ENCODE measurements at regions not wholly inside any gene's neighbourhood (a gene's known extent, or its start where the extent isn't known, plus 50 kb on each side); places are given as distances from the start of the nearest gene placed in this dataset.

DNA sequence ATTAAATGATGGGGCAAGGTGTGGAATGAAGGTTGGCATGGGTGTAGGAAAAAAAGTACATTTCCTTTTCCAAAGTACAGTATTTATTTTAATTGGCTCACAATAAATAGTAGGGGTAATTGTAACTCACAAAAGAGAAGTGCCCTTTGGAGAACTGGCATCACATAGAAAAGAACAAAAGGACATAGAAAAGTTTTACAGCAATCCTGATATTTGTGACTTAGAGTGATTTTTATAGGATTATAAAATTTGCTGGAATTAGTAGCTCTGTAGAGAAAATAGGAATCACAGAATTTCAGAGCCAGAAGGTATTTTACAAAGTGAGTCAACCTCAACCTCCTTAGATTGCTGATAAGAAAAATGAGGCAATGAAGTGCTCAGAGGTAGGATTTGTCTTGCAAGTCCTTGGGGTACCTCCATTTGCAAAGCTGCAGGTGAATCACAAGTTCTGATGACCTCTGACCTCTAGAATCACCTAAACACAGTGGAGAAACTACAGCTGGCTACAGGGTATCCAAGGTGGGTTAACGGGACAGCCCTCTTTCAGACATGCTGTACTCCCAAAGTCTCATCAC, 133.6 kb downstream of the SOCS6 start:
- no peak overlapping the region for H3K4me3 ChIP-seq
- peaks cover 0 to 29% (median 15%) of the 10 kb centered on the region in 4 donors for H3K4me1 ChIP-seq
- no peaks in the 10 kb centered on the region for H3K27me3 ChIP-seq
- intact Hi-C loops (cut with DNase I; ENCODE audit: low total_unique reads), result no loop called here
- TF ChIP-seq, protein P1, sequence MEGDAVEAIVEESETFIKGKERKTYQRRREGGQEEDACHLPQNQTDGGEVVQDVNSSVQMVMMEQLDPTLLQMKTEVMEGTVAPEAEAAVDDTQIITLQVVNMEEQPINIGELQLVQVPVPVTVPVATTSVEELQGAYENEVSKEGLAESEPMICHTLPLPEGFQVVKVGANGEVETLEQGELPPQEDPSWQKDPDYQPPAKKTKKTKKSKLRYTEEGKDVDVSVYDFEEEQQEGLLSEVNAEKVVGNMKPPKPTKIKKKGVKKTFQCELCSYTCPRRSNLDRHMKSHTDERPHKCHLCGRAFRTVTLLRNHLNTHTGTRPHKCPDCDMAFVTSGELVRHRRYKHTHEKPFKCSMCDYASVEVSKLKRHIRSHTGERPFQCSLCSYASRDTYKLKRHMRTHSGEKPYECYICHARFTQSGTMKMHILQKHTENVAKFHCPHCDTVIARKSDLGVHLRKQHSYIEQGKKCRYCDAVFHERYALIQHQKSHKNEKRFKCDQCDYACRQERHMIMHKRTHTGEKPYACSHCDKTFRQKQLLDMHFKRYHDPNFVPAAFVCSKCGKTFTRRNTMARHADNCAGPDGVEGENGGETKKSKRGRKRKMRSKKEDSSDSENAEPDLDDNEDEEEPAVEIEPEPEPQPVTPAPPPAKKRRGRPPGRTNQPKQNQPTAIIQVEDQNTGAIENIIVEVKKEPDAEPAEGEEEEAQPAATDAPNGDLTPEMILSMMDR (IDR thresholded peaks at IDR 0.05), result no peak
- H3K27ac ChIP-seq, result no peak overlapping the region
- no peak for DNase-seq
- no peaks in the 10 kb centered on the region for H3K9me3 ChIP-seq
- no peaks in the 10 kb centered on the region for H3K36me3 ChIP-seq

DNA sequence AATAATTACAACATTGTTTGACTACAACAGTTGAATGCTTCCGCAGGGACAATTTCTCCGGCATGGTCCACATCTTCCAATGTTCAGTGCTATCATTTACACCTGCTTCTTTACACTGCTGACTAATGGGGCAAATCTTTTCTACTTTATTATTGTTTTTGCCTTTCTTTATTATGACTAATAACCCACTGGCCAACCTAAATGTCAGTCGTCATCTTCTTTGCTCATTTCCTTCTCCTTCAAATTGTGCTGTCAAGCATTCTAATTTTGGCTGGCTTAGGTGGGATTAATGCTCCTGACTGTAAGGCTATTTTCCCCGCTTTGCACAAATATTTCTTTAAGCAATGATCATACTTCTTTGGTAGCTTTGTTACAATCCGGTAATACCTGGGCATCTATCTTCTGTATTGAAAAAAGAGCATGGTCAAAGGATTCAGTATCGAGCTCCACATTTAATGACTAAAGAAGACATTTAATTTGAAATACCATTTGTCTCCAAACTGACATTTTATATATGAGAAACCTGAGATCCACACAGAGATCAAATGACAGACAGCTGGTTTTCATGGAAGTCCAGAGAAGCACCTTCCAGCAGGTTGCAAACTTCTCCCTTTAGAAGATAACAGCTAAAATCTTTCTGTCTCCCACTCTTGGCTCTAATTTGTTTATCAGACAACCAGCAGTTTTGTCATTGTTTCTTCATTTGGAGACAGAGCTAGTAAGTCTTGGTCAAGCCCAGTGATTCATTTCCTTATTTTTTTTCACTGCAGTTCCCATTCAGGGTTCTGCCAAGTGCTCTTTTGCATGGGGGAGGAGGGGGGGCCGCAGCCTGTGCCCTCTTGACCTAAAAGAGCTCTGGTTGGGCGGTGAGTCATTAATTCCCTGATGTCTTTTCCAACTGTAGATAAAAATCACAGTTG, 132.9 kb downstream of the SOCS6 start:
- peak; percentile 84 to 88 for DNase-seq
- H3K36me3 ChIP-seq, result no peaks in the 10 kb centered on the region
- peaks cover 0 to 29% (median 15%) of the 10 kb centered on the region in 4 donors for H3K4me1 ChIP-seq
- TF ChIP-seq, protein P1 (IDR thresholded peaks at IDR 0.05), result no peak
- intact Hi-C loops (cut with DNase I; ENCODE audit: low total_unique reads), result no loop called here
- no peak overlapping the region for H3K4me3 ChIP-seq
- H3K27ac ChIP-seq, result no peak overlapping the region
- H3K9me3 ChIP-seq, result no peaks in the 10 kb centered on the region
- no peaks in the 10 kb centered on the region for H3K27me3 ChIP-seq

DNA sequence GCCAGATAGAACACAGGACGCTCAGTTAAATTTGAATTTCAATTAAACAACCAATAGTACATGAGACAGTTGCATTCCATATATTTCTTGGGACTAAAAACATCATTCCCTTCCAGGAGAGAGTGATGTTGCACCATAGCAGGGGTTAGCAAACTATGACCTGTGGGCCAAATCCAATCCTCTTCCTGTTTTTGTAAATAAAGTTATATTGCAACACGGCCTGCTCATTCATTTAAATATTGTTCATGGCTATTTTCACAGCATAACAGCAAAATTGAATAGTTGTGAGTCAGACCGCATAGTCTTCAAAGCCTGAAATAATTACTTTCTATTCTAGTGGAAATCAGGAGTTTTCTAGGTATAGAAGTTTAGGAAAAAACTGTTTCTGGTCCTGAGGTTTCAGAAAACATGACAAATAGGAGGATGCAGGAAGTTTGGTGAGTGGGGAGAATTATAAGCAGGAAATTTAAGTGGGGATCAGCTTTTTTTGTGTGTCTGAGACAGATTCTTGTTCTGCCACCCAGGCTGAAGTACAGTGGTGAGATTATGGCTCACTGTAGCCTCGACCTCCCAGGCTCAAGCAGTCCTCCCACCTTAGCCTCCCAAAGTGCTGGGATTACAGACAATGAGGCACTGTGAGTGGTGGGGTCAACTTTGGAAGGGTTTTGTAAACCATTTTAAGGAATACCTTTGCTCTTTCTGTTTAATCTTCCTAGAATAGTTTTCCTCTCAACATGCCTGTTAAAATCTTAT, 131.5 kb downstream of the SOCS6 start:
- DNase-seq, result no peak
- TF ChIP-seq, protein P1 (IDR thresholded peaks at IDR 0.05), result no peak

DNA sequence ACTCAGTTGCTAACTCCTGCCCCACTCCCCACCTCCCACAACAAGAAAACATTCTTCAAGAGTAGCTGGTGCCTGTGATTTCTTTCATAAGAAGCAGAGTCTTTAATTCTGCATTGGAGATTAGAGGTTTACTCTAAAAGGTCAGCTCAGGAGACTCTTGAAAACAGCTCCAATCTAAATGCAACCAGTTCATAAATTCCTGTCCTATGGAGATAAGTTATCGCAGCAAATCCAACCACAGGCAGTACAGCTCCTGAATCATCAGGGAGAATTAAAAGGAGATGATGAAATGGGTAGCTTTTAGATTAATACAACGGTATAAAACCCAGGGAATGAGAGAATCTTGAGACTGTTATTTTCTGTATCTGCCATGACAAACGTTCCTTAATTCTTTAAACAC, 130.7 kb downstream of the SOCS6 start:
- no peak for DNase-seq
- Histone ChIP-seq H3K27ac (no peak overlapping the region), H3K36me3 (no peaks in the 10 kb centered on the region), H3K4me1 (peaks cover 0 to 29% (median 15%) of the 10 kb centered on the region in 4 donors), H3K4me3 (no peak overlapping the region), H3K27me3 (no peaks in the 10 kb centered on the region), H3K9me3 (no peaks in the 10 kb centered on the region)
- intact Hi-C loops (cut with DNase I; ENCODE audit: low total_unique reads), result no loop called here
- TF ChIP-seq, protein P1 (IDR thresholded peaks at IDR 0.05), result no peak

More for the DNA sequence above, 131.5 kb downstream of the SOCS6 start:
- no peak overlapping the region for H3K27ac ChIP-seq
- H3K27me3 ChIP-seq, result no peaks in the 10 kb centered on the region
- no peak overlapping the region for H3K4me3 ChIP-seq
- intact Hi-C loops (cut with DNase I; ENCODE audit: low total_unique reads), result no loop called here
- H3K9me3 ChIP-seq, result no peaks in the 10 kb centered on the region
- H3K36me3 ChIP-seq, result no peaks in the 10 kb centered on the region
- peaks cover 0 to 29% (median 15%) of the 10 kb centered on the region in 4 donors for H3K4me1 ChIP-seq

DNA sequence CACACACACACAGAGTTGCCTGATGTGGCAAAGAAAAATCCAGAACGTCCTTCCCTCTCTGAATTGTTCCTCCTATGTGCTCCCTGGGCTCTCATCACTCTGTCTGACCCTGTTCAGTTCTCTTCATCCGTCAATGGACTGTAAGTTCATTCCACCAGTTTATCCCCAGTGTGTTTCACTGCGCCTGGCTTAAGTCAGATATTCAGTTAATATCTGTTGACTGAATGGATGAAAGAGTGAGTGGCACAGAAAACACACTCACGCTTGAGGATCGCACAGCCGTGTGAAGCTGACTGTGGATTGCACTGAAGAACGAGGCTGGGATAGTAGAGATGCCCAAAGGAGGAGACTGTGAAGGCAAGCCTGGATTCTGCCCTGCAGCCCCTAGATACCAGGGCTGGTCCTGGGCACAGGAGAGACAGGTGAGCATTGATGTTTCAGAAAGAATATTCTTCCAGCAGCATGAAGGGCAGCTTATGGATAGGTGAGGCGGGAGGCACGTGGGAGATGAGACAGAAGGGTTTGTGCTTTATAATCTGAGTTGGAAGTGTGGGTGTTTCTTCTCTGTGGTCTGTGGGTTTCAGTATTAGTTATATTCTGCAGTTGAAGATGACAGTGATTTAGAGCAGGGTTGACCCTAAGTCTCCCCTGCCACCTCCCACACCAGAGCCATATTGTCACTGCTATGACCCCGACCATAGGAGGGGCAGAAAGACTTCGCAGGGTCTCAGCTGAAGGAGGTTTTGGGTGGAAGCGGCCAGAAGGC, 129.9 kb downstream of the SOCS6 start:
- intact Hi-C loops (cut with DNase I; ENCODE audit: low total_unique reads), result no loop called here
- Histone ChIP-seq H3K4me3 (no peak overlapping the region), H3K9me3 (no peaks in the 10 kb centered on the region), H3K36me3 (no peaks in the 10 kb centered on the region), H3K4me1 (peaks cover 0 to 23% (median 15%) of the 10 kb centered on the region in 4 donors), H3K27ac (no peak overlapping the region), H3K27me3 (no peaks in the 10 kb centered on the region)
- DNase-seq, result no peak
- TF ChIP-seq, protein P1 (IDR thresholded peaks at IDR 0.05), result no peak

Data from tibial artery (tissue), 4 donors.